HG03442 (cell line): ENCODE measurements at regions not wholly inside any gene's neighbourhood (a gene's known extent, or its start where the extent isn't known, plus 50 kb on each side); places are given as distances from the start of the nearest gene placed in this dataset.

Source experiments
- ATAC-seq: cut with Tn5 transposase; IDR thresholded peaks from one replicate; pipeline ENCODE4 v1.9.1; 2021; ENCODE audit warnings: mild to moderate bottlenecking, moderate library complexity; ENCODE audit not compliant: unreplicated experiment

DNA sequence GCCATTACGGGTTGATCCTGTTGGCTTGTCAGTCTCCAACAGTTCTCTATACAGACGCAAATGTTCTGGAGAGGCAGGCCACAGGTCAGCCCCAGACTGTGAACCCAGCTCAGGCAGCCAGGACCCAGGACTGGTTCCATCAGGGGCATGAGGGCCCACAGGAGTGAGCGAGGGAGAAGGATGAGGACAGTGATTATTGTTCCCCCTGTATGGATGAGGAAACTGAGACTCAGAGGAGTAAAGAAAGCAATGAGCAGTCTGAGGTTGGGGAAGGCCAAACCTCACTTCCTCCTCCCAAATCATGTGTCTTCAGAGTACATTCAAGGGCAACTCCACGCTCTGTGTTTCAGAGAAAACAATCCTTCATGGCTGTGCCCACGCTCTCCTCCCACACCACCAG is 121.9 kb downstream of the RPLP1 start:
- no peak for ATAC-seq

DNA sequence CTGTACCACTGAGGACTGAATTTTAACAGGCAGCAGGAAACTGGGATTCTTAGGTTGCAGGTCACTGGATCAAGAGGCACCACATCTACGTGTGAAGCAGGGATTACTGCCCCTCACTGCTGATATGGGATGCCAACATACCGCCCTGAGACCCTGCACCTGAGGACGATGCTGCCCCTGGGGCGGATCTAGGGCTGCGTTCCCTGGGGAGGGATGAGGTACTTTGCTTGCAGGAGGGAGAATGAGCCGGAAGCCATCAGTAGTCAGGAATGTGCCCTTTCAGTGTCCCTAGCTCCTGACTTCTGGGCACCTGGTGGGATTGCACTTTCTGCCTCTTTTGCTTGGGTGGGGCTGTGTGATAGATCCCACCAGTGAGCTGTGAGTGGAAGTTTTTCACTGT is 122.8 kb downstream of the RPLP1 start:
- no peak for ATAC-seq

DNA sequence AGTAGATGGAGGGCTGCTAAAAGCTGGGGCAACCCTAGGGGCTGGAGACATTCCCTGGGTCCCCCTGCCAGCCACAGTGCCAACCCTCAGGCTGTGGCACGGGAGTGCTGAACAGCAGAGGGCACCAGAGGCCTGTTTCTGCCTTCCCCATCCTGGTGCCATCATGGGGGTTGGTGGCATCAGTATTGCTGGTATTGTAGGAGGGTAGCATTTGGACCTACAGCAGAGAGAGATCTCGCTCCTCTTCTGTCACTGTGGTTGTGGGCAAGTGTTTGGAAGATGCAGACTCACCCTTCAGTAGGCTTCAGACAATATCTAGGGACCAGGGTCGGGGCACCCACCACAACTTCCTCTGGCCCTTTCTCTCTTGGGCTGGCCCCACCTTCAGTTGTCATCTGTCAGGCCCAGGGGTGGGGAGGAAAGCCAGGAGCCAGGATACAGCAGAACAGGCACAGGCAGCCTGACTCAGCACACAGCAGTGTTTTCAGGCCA is 123.5 kb downstream of the RPLP1 start:
- no peak for ATAC-seq

- no peak for ATAC-seq
Observed at GRCh38 chr15:69576948-69577351, 124.3 kb downstream of the RPLP1 start.

GRCh38 chr15:69577397-69577796 is 124.8 kb downstream of the RPLP1 start:
- ATAC-seq: no peak

- ATAC-seq: no peak
Observed at GRCh38 chr15:69578252-69578651, 125.6 kb downstream of the RPLP1 start.

DNA sequence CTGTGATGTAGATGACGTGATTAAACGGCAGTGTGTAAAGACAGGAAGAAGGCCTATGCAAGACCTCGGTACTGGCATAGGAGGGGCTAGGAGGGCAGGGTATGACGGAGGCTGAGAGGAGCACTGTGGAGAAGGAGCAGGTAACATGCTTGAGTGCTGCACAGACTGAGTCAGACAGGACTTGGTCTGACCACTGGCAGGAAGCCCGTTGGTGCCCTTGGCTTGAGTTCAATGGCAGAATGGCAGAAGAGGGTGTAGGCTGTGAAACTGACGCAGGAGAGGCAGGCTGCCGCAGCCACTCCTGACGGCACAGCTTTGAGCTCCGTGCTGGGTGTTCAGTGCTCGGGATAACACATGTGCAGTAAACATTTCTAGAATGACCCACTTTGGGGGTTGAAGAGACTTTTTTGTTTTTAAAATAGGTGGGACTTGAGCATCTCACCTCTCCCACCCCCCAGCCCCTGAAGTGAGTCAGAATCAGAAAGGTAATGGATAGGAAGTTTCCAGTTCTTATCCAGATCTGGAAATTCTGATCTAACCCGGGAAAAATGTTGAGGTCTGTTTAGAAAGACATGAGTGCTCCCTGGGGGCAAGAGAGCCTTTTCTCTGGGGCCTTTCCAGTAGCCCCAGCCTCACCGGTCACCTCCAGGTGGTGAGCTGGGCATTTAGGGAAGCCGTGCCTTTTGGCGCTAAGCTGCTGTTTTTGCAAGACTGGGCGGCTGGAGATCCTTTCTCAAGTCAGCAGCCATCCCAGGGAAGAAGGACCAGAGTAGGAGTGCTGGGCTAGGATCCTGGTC is 126.4 kb downstream of the RPLP1 start:
- no peak for ATAC-seq

GRCh38 chr15:69579950-69580618 is 127.5 kb downstream of the RPLP1 start:
- ATAC-seq: no peak

DNA sequence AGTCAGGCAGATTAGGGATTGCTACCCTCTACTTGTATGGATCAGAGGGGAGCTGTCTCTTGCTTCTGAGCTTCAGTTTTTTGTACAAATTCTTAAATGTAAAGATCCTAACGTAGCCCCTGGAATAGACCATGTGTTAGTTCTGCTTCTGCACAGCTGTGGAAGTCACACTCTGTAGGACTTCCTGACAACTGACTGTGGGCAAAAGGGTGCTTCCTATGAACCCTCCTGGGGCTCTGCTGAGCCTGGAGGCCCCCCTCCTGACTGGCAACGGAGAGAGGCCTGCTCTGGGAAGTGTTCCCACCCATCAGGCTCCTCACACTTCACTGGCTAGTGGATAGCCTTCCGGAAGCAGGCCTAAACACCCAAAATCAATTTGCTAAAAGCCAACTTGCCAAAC is 131.0 kb downstream of the RPLP1 start:
- no peak for ATAC-seq

- no peak for ATAC-seq
Observed at GRCh38 chr15:69585937-69586336, 133.3 kb downstream of the RPLP1 start.

- no peak for ATAC-seq
Observed at GRCh38 chr15:69586721-69587120, 134.1 kb downstream of the RPLP1 start.

DNA sequence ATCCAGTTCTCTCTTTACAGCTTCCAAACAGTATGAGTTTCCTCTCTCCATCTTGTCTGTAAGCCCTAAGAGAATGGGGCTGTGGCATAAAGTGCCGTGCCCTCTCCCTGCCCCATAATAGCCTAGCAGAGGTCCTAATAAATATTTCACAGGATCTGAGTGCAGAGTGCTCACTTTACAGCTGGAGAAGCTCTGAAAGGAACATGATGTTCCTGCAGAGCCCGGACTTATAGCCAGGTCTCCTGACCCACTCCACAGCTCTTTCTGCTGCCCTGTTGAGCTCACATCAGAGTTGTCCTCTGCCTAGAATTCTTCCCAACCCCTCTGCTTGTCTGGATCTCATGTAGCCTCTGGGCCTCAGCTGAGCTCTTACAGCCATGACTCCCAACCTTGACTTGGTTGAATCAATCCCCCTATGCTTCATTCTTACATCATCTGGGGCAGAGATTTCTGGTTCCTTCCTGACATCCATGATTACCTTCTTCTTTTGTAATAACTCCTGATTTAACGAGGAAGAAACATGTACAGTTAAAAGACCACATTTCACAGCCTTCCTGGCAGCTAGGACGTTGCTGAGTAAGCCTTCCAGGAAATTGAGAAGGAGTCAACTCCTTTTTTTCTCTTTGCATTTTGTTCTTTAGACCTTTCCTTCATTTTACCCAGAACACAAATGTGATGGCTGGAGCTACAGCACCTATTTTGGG is 135.3 kb downstream of the RPLP1 start:
- no peak for ATAC-seq

GRCh38 chr15:69590201-69590710 is 137.6 kb downstream of the RPLP1 start:
- no peak for ATAC-seq

DNA sequence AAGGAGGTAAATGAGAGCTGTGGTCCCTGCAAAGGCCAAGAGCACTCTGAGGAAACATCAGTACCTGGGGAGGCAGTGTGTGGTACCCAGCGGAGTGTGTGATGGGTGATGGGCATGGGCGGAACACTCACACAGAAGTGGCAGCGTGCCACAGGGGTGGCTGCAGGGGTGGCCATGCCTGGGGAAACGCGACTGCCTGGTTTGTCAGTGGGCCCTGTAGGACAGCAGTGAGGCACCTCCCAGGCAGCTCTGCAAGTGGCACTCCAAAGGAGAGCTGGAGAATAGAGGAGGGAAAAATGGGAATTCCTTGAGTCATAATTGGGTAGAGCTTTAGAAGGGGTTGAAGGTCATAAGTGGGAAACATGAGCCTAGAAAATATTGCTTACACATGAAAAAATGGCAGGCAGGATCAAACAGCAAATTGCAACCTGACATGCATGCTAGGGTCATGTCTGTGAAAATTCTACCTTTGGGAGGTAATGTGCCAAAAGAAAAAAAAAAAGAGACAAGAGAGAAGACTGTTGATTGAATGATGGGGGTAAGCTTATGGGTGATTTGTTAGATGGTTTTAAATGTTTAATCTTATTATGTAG is 138.4 kb downstream of the RPLP1 start:
- no peak for ATAC-seq

GRCh38 chr15:69591905-69592508 is 139.4 kb downstream of the RPLP1 start:
- no peak for ATAC-seq

GRCh38 chr15:69592954-69593353 is 140.3 kb downstream of the RPLP1 start:
- ATAC-seq: no peak

GRCh38 chr15:69593488-69593887 is 140.9 kb downstream of the RPLP1 start:
- ATAC-seq: no peak

GRCh38 chr15:69593981-69594966 is 141.7 kb downstream of the RPLP1 start:
- ATAC-seq: no peak

DNA sequence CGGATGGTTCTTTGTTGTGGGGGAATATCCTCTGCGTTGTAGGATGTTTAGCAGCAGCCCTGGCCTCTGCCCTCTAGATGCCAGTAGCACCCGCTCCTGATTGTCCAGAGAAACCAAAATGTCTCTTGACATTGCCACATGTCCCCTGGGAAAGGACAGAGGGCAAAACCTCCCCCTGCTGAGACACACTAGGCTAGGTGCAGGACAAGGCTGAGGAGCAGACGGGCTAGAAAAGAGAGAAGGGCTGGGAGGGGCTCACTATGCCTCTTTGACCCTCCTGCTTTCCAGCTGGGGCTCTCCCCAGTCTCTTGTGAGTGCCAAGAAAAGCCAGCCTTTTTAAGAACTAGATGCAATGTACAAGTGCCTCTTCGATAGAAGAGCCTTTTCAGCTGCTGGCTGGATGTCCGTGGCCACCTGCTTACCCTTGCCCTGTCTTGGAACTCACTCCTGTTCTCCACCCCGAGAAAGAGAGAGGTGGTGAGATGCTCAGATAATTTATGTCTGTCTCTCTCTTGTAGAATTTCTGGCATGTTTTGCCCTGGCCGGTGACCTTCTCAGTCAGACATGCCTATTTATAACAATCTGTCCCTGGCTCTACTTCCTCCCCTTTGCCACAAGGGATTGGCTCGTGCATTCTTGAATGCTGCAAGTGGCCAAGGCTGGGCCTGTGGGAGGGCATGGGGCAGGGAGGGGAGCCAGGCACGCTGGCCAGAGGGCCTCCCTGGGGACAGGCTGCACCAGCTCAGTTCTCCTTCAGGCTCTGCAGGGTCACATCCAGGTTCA is 142.6 kb downstream of the RPLP1 start:
- ATAC-seq: no peak
